ENCODE measurements at regions not wholly inside any gene's neighbourhood (a gene's known extent, or its start where the extent isn't known, plus 50 kb on each side); places are given as distances from the start of the nearest gene placed in this dataset.

DNA sequence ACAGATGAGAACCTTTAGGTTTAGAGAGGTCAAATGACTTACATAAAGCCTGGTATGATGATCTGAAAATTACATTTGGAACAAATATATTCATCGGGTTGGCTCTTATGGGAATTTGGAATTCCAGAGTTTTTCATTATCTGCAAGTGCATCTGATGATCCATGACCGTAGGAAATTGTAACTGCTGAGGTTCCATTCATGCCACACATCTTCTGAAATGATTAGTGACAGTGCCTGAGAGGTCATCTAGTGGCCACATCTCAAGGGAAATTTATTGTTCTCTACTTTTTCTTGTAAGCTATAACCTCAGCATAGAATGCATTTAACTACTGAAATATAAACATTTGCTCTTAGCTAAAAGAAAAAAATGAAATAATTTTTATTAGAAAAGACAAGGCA lies 105.8 kb upstream of the NWD2 start:
- no peaks in the 10 kb centered on the region for H3K36me3 ChIP-seq (replicated peaks in 1 of 2; ENCODE audit: control extremely low read depth in 1 of 2, control insufficient read depth in 1 of 2, extremely low read depth in 1 of 2, insufficient read depth in 2 of 2, low read length in 1 of 2)
- Mint-ChIP-seq H3K4me3 (no peak overlapping the region), H3K4me1 (no peaks in the 10 kb centered on the region), H3K27me3 (no peaks in the 10 kb centered on the region), H3K9me3 (ENCODE audit: insufficient read depth) (no peaks in the 10 kb centered on the region), H3K27ac (no peak overlapping the region)
- H3K4me1 ChIP-seq (ENCODE audit: control insufficient read depth in 2 of 2, insufficient read depth in 2 of 2, low read length in 2 of 2): no peaks in the 10 kb centered on the region
- H4K20me1 ChIP-seq (ENCODE audit: control insufficient read depth, insufficient read depth, low read length, poor library complexity, severe bottlenecking): no peaks in the 10 kb centered on the region
- intact Hi-C loops (cut with micrococcal nuclease): no loop called here
- no peak overlapping the region for H3K27ac ChIP-seq (ENCODE audit: low read length in 2 of 2)
- ChIA-PET POLR2A (no interaction called here), CTCF (no interaction called here)
- TF ChIP-seq, protein P1, sequence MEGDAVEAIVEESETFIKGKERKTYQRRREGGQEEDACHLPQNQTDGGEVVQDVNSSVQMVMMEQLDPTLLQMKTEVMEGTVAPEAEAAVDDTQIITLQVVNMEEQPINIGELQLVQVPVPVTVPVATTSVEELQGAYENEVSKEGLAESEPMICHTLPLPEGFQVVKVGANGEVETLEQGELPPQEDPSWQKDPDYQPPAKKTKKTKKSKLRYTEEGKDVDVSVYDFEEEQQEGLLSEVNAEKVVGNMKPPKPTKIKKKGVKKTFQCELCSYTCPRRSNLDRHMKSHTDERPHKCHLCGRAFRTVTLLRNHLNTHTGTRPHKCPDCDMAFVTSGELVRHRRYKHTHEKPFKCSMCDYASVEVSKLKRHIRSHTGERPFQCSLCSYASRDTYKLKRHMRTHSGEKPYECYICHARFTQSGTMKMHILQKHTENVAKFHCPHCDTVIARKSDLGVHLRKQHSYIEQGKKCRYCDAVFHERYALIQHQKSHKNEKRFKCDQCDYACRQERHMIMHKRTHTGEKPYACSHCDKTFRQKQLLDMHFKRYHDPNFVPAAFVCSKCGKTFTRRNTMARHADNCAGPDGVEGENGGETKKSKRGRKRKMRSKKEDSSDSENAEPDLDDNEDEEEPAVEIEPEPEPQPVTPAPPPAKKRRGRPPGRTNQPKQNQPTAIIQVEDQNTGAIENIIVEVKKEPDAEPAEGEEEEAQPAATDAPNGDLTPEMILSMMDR (IDR thresholded peaks at IDR 0.05): no peak
- TF ChIP-seq EZH2 (IDR thresholded peaks at IDR 0.05; ENCODE audit: borderline replicate concordance, insufficient read depth, low read depth, low read length, poor library complexity, severe bottlenecking): no peak
- WGBS (ENCODE audit: insufficient coverage): no CpG with 5 or more reads among the region's 2 CpGs
- no peaks in the 10 kb centered on the region for H3K79me2 ChIP-seq (ENCODE audit: control insufficient read depth, insufficient read depth, low read length)
- H3K4me2 ChIP-seq (replicated peaks; ENCODE audit: low read depth, low read length, poor library complexity, severe bottlenecking): no peak overlapping the region
- H3K9me3 ChIP-seq (ENCODE audit: control extremely low read depth in 1 of 3, control insufficient read depth in 2 of 3, insufficient read depth in 1 of 3, low read length in 2 of 3): no peaks in the 10 kb centered on the region
- no peak overlapping the region for H2AFZ ChIP-seq (ENCODE audit: insufficient read depth, low read depth, low read length, poor library complexity, severe bottlenecking)
- no peaks in the 10 kb centered on the region for H3K27me3 ChIP-seq (replicated peaks in 1 of 4; ENCODE audit: control extremely low read depth in 1 of 4, control insufficient read depth in 3 of 4, insufficient read depth in 4 of 4, low read length in 3 of 4)
- ATAC-seq (ENCODE audit: low read depth) (no peak), DNase-seq (no peak)
- H3K9ac ChIP-seq (ENCODE audit: low read length): no peak overlapping the region
- H3K4me3 ChIP-seq (ENCODE audit: control extremely low read depth in 1 of 5, extremely low read depth in 1 of 5, insufficient read depth in 1 of 5, low read depth in 2 of 5, low read length in 4 of 5): no peak overlapping the region

DNA sequence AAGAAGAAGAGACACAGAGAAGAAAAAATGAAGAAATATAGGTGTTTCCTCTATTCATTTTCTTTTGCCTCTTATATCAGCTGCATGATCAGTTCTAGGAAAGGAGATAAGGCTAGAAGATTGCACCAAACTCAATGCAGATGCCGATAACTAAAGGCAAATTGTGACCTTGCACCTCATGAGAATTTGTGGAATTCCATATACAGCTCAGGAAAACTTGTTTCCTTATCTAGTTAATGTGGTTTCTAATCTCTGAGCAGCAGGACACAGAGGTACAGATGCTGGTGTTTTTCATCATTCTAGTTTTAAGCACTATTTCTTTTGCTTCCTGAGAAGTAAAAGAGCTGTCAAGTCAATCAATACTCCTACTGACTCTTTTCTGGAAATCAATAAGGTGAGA lies 104.6 kb upstream of the NWD2 start:
- Histone ChIP-seq H4K20me1 (ENCODE audit: control insufficient read depth, insufficient read depth, low read length, poor library complexity, severe bottlenecking) (no peaks in the 10 kb centered on the region), H3K79me2 (ENCODE audit: control insufficient read depth, insufficient read depth, low read length) (no peaks in the 10 kb centered on the region), H3K27me3 (replicated peaks in 1 of 4; ENCODE audit: control extremely low read depth in 1 of 4, control insufficient read depth in 3 of 4, insufficient read depth in 4 of 4, low read length in 3 of 4) (no peaks in the 10 kb centered on the region), H3K36me3 (replicated peaks in 1 of 2; ENCODE audit: control extremely low read depth in 1 of 2, control insufficient read depth in 1 of 2, extremely low read depth in 1 of 2, insufficient read depth in 2 of 2, low read length in 1 of 2) (no peaks in the 10 kb centered on the region), H3K9ac (ENCODE audit: low read length) (no peak overlapping the region), H3K27ac (ENCODE audit: low read length in 2 of 2) (no peak overlapping the region), H3K4me2 (replicated peaks; ENCODE audit: low read depth, low read length, poor library complexity, severe bottlenecking) (no peak overlapping the region), H2AFZ (ENCODE audit: insufficient read depth, low read depth, low read length, poor library complexity, severe bottlenecking) (no peak overlapping the region), H3K9me3 (ENCODE audit: control extremely low read depth in 1 of 3, control insufficient read depth in 2 of 3, insufficient read depth in 1 of 3, low read length in 2 of 3) (no peaks in the 10 kb centered on the region), H3K4me1 (ENCODE audit: control insufficient read depth in 2 of 2, insufficient read depth in 2 of 2, low read length in 2 of 2) (no peaks in the 10 kb centered on the region), H3K4me3 (ENCODE audit: control extremely low read depth in 1 of 5, extremely low read depth in 1 of 5, insufficient read depth in 1 of 5, low read depth in 2 of 5, low read length in 4 of 5) (no peak overlapping the region)
- DNase-seq (no peak), ATAC-seq (ENCODE audit: low read depth) (no peak)
- intact Hi-C loops (cut with micrococcal nuclease): no loop called here
- POLR2A ChIA-PET: no interaction called here
- H3K27ac Mint-ChIP-seq: no peak overlapping the region
- no peaks in the 10 kb centered on the region for H3K4me1 Mint-ChIP-seq
- H3K4me3 Mint-ChIP-seq: no peak overlapping the region
- H3K9me3 Mint-ChIP-seq (ENCODE audit: insufficient read depth): no peaks in the 10 kb centered on the region
- WGBS (ENCODE audit: insufficient coverage): 20% methylated on average over 1 of the region's 1 CpG
- TF ChIP-seq, protein P1 (IDR thresholded peaks at IDR 0.05): no peak
- no peak for TF ChIP-seq EZH2 (IDR thresholded peaks at IDR 0.05; ENCODE audit: borderline replicate concordance, insufficient read depth, low read depth, low read length, poor library complexity, severe bottlenecking)
- H3K27me3 Mint-ChIP-seq: no peaks in the 10 kb centered on the region
- CTCF ChIA-PET: no interaction called here

Data from B cell (primary cell).